ENCODE measurements at regions not wholly inside any gene's neighbourhood (a gene's known extent, or its start where the extent isn't known, plus 50 kb on each side); places are given as distances from the start of the nearest gene placed in this dataset.

DNA sequence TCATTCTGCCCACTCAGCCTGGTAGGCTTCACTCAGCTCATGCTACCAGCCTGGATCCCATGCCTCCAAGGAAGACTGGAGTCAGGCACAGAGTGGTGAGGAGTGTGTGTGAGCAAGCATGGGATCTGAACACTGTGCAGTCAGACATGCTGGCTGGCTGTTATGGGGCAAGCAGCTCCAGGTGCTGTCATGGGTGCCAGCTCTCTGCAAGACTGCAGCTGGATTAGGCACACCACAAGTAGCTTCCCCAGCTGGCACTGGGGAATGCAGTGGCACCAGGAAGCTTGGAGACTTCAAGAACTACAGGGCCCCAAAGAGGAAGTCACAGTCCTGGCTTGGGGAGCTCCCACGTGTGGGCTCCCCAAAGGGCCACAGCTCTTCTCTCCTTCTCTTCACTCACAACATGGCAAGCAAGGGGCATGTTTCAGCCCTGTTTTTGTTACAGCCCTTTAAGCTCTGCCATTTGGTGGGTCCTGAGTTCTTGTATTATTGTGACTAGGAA, 202.5 kb downstream of the VRK1 start:
- CTCF ChIA-PET = no interaction called here
- TF ChIP-seq, protein P1, sequence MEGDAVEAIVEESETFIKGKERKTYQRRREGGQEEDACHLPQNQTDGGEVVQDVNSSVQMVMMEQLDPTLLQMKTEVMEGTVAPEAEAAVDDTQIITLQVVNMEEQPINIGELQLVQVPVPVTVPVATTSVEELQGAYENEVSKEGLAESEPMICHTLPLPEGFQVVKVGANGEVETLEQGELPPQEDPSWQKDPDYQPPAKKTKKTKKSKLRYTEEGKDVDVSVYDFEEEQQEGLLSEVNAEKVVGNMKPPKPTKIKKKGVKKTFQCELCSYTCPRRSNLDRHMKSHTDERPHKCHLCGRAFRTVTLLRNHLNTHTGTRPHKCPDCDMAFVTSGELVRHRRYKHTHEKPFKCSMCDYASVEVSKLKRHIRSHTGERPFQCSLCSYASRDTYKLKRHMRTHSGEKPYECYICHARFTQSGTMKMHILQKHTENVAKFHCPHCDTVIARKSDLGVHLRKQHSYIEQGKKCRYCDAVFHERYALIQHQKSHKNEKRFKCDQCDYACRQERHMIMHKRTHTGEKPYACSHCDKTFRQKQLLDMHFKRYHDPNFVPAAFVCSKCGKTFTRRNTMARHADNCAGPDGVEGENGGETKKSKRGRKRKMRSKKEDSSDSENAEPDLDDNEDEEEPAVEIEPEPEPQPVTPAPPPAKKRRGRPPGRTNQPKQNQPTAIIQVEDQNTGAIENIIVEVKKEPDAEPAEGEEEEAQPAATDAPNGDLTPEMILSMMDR (IDR thresholded peaks at IDR 0.05; ENCODE audit: insufficient read depth, low read length, missing control alignments) = no peak
- no peak for DNase-seq (ENCODE audit: low read depth, low spot score)
- H3K4me3 ChIP-seq (ENCODE audit: low read depth, low read length) = no peak overlapping the region
- POLR2A ChIA-PET = no interaction called here

DNA sequence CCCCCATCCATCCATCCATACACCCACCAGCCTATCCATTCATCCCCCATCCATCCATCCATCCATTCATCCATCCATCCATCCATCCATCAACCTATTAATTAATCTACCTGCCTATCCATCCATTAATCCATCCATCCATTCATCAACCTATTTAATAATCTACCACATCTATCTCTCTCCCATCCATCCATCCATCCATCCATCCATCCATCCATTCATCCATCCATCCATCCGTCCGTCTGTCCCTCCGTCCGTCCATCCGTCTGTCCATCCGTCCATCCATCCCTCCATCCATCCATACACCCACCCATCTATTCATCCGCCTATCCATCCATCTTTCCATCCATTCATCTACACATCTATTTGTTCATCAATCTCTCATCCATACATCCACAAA, 205.3 kb downstream of the VRK1 start:
- TF ChIP-seq, protein P1 (IDR thresholded peaks at IDR 0.05; ENCODE audit: insufficient read depth, low read length, missing control alignments) = no peak
- no peak for DNase-seq (ENCODE audit: low read depth, low spot score)
- no peak overlapping the region for H3K4me3 ChIP-seq (ENCODE audit: low read depth, low read length)
- ChIA-PET CTCF (no interaction called here), POLR2A (no interaction called here)

DNA sequence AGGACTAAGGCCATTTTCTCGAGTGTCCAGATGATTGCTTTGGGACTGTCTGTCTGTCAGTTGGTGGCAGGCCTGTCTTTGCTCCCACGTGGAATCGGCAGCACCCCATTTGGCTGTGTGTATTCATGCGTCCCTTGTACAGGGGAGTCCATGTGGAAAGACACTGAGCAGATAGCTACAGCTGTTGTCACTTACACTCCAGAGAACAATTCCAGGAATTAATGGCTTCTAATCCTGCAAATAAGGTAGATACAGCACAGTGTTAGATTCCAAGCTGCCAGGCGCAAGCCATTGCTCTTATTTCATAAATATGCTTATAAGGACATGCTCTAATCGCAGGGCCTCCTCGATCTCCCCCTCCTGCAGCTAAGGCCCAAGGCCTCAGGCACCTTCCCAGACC, 208.8 kb downstream of the VRK1 start:
- ChIA-PET POLR2A (no interaction called here), CTCF (no interaction called here)
- no peak overlapping the region for H3K4me3 ChIP-seq (ENCODE audit: low read depth, low read length)
- no peak for DNase-seq (ENCODE audit: low read depth, low spot score)
- TF ChIP-seq, protein P1 (IDR thresholded peaks at IDR 0.05; ENCODE audit: insufficient read depth, low read length, missing control alignments) = no peak

DNA sequence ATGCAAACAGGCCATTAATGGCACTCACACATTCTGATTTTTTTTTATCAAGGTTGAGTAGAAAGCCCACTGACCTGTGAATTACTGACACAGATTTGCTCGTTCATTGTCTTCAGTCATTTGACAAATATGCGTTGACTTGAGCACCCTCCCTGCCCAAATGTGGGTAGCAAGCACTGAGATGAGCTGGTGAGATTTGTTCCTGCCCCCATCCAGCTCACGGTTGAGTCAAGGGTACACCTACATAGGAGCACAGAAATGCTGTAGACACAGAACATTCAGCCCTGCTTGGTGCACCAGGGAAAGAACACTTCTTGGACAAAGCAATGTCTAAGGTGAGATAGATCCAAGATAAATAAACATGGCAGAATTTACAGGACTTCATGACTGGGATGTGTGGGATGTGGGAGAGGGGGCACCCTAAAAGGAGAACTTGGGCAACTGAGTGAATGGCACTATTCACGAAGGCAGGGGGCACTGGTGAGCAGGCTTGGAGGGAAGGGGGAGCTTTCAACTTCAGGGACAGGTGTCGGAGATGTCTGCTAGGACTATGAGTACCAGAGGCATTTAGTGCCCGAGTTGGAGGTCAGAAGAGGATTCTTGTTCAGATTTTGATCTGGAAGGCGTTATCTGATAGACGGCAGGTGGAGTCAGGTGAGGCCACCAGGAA, 213.4 kb downstream of the VRK1 start:
- CTCF ChIA-PET = no interaction called here
- POLR2A ChIA-PET = no interaction called here
- H3K4me3 ChIP-seq (ENCODE audit: low read depth, low read length) = no peak overlapping the region
- TF ChIP-seq, protein P1 (IDR thresholded peaks at IDR 0.05; ENCODE audit: insufficient read depth, low read length, missing control alignments) = no peak
- no peak for DNase-seq (ENCODE audit: low read depth, low spot score)

DNA sequence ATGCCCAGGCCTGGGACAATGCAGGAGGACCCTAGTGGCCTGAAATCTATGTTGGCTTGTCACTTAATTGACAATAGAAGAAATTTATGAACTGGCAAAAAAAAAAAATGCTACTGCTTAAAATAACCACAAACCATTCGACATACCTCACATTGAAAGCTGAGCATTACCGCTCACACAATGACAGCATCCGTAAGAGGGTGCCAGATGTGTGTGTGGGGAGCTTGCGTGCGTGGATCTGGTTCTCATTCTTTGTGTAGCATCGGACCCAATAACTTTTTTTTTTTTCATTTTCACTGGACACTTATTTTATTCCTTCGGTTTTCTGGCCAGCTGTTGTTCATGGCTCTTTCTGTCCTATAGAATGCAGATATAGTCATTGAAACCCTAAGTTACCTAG, 216.7 kb downstream of the VRK1 start:
- no peak overlapping the region for H3K4me3 ChIP-seq (ENCODE audit: low read depth, low read length)
- TF ChIP-seq, protein P1 (IDR thresholded peaks at IDR 0.05; ENCODE audit: insufficient read depth, low read length, missing control alignments) = no peak
- ChIA-PET POLR2A (no interaction called here), CTCF (no interaction called here)
- DNase-seq (ENCODE audit: low read depth, low spot score) = no peak

DNA sequence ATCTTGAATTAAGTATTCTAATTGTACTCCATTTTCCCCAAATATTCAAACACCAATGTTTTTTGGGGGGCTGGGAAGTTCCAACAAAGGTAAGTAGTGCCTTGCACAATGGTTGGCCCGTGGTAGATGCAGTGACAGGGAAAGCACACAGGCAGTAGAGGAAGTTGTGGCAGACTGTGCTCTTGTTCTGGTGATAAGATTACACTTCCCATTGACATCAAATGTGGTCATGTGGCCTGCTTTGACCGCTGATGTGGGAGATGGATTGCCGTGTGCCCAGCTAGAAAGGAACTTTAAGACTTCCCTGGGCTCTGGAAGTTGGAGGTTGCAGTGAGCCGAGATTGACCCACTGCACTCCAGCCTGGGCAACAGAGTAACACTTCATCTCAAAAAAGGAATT, 223.8 kb downstream of the VRK1 start:
- TF ChIP-seq, protein P1 (IDR thresholded peaks at IDR 0.05; ENCODE audit: insufficient read depth, low read length, missing control alignments) = no peak
- ChIA-PET CTCF (no interaction called here), POLR2A (no interaction called here)
- no peak for DNase-seq (ENCODE audit: low read depth, low spot score)
- no peak overlapping the region for H3K4me3 ChIP-seq (ENCODE audit: low read depth, low read length)

Data from AG04449 (cell line).